T-cell (primary cell): ENCODE measurements at regions not wholly inside any gene's neighbourhood (a gene's known extent, or its start where the extent isn't known, plus 50 kb on each side); places are given as distances from the start of the nearest gene placed in this dataset.

Experiments used
- ATAC-seq, 4 experiments: fragments of 200-7000 bp in 3 of 4; fragments of 150-1000 bp in 1 of 4; cut with Tn5 transposase; replicated peaks in 1 of 4; 1 replicate in 3 of 4; 2 replicates in 1 of 4; pipeline ENCODE4 v1.10.0; 2021; ENCODE audit warnings: moderate library complexity in 3 of 4, mild to moderate bottlenecking in 2 of 4, moderate number of reproducible peaks in 1 of 4
- CTCF ChIA-PET, 2 donors: fragments of 300-600 bp; sonication (Branson Sonifier 250); formaldehyde crosslinking; loops; one replicate each; lab custom pipeline; 2022; ENCODE audit warnings: antibody characterized with exemption in 2 of 2; lab: Charles Lee
- POLR2A ChIA-PET, 2 donors: fragments of 300-600 bp; sonication (Branson Sonifier 250); formaldehyde crosslinking; loops; one replicate each; lab custom pipeline; 2022; ENCODE audit warnings: antibody characterized with exemption in 2 of 2; lab: Charles Lee
- DNase-seq, 35 experiments: peaks; one replicate each; pipeline versions ENCODE4 v3.0.0 to v3.0.0-alpha.2; 2013 to 2023
- H3K27ac ChIP-seq: one replicate; pipeline ENCODE4 v1.5.1; 2013; ENCODE audit warnings: low read length
- H3K27me3 ChIP-seq, 2 experiments: replicated peaks in 1 of 2; 1 replicate in 1 of 2; 2 replicates in 1 of 2; pipeline versions ENCODE4 v1.6.1 to v1.7.0; 2013; ENCODE audit warnings: low read length in 1 of 2, mixed read lengths in 1 of 2; ENCODE audit not compliant: control insufficient read depth in 2 of 2, insufficient read depth in 2 of 2; ENCODE audit errors: extremely low read depth in 1 of 2
- H3K36me3 ChIP-seq, 2 donors: 1 replicate in 1 of 2; 2 replicates in 1 of 2; pipeline versions ENCODE4 v1.6.1 to v1.7.0; 2013; ENCODE audit warnings: low read length in 1 of 2; ENCODE audit not compliant: control insufficient read depth in 2 of 2, insufficient read depth in 1 of 2; ENCODE audit errors: extremely low read depth in 1 of 2
- H3K4me1 ChIP-seq, 2 experiments: 1 replicate in 1 of 2; 2 replicates in 1 of 2; pipeline versions ENCODE4 v1.6.1 to v1.7.0; 2013; ENCODE audit warnings: low read length in 2 of 2, mixed read lengths in 1 of 2; ENCODE audit not compliant: insufficient read depth in 2 of 2, control insufficient read depth in 1 of 2; ENCODE audit errors: extremely low read depth in 1 of 2
- H3K4me3 ChIP-seq, 2 donors: 1 replicate in 1 of 2; 2 replicates in 1 of 2; pipeline versions ENCODE4 v1.5.1 to v1.7.0; 2013; ENCODE audit warnings: mild to moderate bottlenecking in 2 of 2, low read length in 1 of 2, moderate library complexity in 1 of 2; ENCODE audit not compliant: control insufficient read depth in 1 of 2; ENCODE audit errors: extremely low read depth in 1 of 2
- H3K9me3 ChIP-seq: 2 replicates; pipeline ENCODE4 v1.7.0; 2013
- H3K27ac Mint-ChIP-seq, 2 donors: one replicate each; pipeline ENCODE4 v1.8.0; 2020 to 2021; ENCODE audit warnings: mild to moderate bottlenecking in 2 of 2, mixed read lengths in 2 of 2
- H3K27me3 Mint-ChIP-seq, 2 donors: one replicate each; pipeline ENCODE4 v1.8.0; 2021 to 2022; ENCODE audit warnings: mixed read lengths in 2 of 2
- H3K36me3 Mint-ChIP-seq: one replicate; pipeline ENCODE4 v1.8.0; 2021; ENCODE audit warnings: mixed read lengths
- H3K4me1 Mint-ChIP-seq, 3 donors: one replicate each; pipeline ENCODE4 v1.8.0; 2020 to 2022; ENCODE audit warnings: mixed read lengths in 3 of 3, mild to moderate bottlenecking in 1 of 3
- H3K4me3 Mint-ChIP-seq, 3 donors: one replicate each; pipeline ENCODE4 v1.8.0; 2020 to 2022; ENCODE audit warnings: mild to moderate bottlenecking in 3 of 3, mixed read lengths in 3 of 3, moderate library complexity in 3 of 3
- H3K9me3 Mint-ChIP-seq, 3 donors: one replicate each; pipeline ENCODE4 v1.8.0; 2020 to 2022; ENCODE audit warnings: mixed read lengths in 3 of 3
- WGBS: methylation state at CpG from one replicate; pipeline ENCODE4 v1.1.5; 2013; ENCODE audit warnings: missing lambda C conversion rate; ENCODE audit not compliant: insufficient coverage; 5-methylcytosine and 5-hydroxymethylcytosine counted together

DNA sequence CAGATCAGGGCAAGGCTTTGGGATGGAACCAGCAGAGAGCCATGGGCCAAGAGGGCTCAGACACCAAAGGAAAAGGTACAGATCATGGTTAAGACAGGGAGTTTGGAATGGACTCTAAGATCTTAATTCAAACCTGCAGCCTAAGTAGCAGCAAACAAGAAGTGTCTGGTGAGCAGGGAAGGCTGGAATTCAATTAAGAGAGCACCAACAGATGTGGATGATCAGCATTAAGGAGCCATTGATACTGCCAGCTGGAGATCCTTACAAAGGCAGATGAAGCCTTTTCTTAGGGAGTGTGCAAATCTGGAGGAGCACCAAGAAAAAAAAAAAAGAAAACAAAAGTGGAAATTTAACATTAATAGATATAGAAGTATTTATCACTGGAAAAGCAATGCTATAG, 516.8 kb downstream of the RASEF start:
- no peak overlapping the region for H3K27ac Mint-ChIP-seq
- ChIA-PET POLR2A (no interaction called here), CTCF (no interaction called here)
- Histone ChIP-seq H3K9me3 (no peaks in the 10 kb centered on the region), H3K4me1 (no peaks in the 10 kb centered on the region), H3K4me3 (no peak overlapping the region), H3K27me3 (no peaks in the 10 kb centered on the region), H3K36me3 (no peaks in the 10 kb centered on the region), H3K27ac (no peak overlapping the region)
- H3K4me1 Mint-ChIP-seq, result no peaks in the 10 kb centered on the region
- no peaks in the 10 kb centered on the region for H3K36me3 Mint-ChIP-seq
- ATAC-seq (no peak), DNase-seq (no peak)
- H3K4me3 Mint-ChIP-seq, result no peak overlapping the region
- H3K9me3 Mint-ChIP-seq, result peaks cover 0 to 4% (median 4%) of the 10 kb centered on the region in 3 donors
- no peaks in the 10 kb centered on the region for H3K27me3 Mint-ChIP-seq

GRCh38 chr9:82547995-82548394, 514.9 kb downstream of the RASEF start:
- Histone ChIP-seq H3K27me3 (no peaks in the 10 kb centered on the region), H3K27ac (no peak overlapping the region), H3K4me3 (no peak overlapping the region), H3K4me1 (no peaks in the 10 kb centered on the region), H3K36me3 (no peaks in the 10 kb centered on the region), H3K9me3 (no peaks in the 10 kb centered on the region)
- Mint-ChIP-seq H3K27me3 (no peaks in the 10 kb centered on the region), H3K36me3 (no peaks in the 10 kb centered on the region), H3K27ac (no peak overlapping the region), H3K9me3 (peaks cover 0 to 4% (median 4%) of the 10 kb centered on the region in 3 donors), H3K4me1 (no peaks in the 10 kb centered on the region), H3K4me3 (no peak overlapping the region)
- no peak for DNase-seq
- ATAC-seq, result no peak
- ChIA-PET POLR2A (no interaction called here), CTCF (no interaction called here)
- WGBS, result 100% methylated on average over 1 of the region's 1 CpG

DNA sequence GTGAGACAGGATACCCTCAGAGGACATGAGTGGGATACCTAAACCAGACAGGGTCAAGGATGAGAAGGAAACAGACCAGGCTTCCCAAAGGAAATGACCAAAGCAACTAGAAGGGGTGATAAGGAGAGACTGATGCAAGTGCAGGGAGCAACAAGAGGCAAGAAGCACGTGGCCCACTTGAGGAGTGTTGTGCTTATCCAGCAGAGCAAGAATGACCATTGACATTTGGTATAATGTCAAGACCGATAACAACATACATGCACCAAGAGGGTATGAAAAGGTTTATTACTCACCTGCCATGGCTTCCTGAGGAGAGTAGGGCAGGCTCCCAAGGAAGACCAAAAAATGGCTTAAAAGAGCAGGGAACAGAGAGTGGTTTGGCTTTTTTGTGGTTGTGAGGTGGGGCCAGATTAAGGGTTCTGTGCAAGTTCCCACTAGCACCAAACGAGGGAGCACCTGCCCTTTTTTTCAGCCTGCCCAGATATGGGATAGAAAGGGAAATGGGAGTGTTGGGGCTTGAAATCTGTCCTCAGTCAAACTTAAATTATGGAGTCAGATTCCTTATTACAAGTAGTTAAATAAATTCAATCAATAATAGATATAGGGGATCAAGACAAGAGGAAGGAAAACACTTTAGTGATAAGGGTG, 513.6 kb downstream of the RASEF start:
- ChIA-PET CTCF (no interaction called here), POLR2A (no interaction called here)
- H3K27ac Mint-ChIP-seq, result no peak overlapping the region
- no peaks in the 10 kb centered on the region for H3K36me3 ChIP-seq
- no peaks in the 10 kb centered on the region for H3K27me3 ChIP-seq
- no peaks in the 10 kb centered on the region for H3K9me3 ChIP-seq
- no peaks in the 10 kb centered on the region for H3K4me1 ChIP-seq
- H3K4me3 ChIP-seq, result no peak overlapping the region
- H3K4me1 Mint-ChIP-seq, result no peaks in the 10 kb centered on the region
- no peak for ATAC-seq
- H3K9me3 Mint-ChIP-seq, result peaks cover 0 to 4% (median 1%) of the 10 kb centered on the region in 3 donors
- H3K4me3 Mint-ChIP-seq, result no peak overlapping the region
- no peak overlapping the region for H3K27ac ChIP-seq
- WGBS, result no CpG with 5 or more reads among the region's 3 CpGs
- DNase-seq, result no peak
- H3K27me3 Mint-ChIP-seq, result no peaks in the 10 kb centered on the region
- H3K36me3 Mint-ChIP-seq, result no peaks in the 10 kb centered on the region

GRCh38 chr9:82552784-82553183, 510.2 kb downstream of the RASEF start:
- no peaks in the 10 kb centered on the region for H3K27me3 Mint-ChIP-seq
- H3K27me3 ChIP-seq, result no peaks in the 10 kb centered on the region
- CTCF ChIA-PET, result no interaction called here
- H3K4me1 Mint-ChIP-seq, result no peaks in the 10 kb centered on the region
- no peak overlapping the region for H3K27ac ChIP-seq
- no peak overlapping the region for H3K4me3 Mint-ChIP-seq
- H3K9me3 Mint-ChIP-seq, result peaks cover 0 to 4% (median 2%) of the 10 kb centered on the region in 3 donors
- DNase-seq, result no peak
- WGBS, result 20% methylated on average over 1 of the region's 2 CpGs
- no peak overlapping the region for H3K27ac Mint-ChIP-seq
- H3K9me3 ChIP-seq, result no peaks in the 10 kb centered on the region
- no peaks in the 10 kb centered on the region for H3K36me3 Mint-ChIP-seq
- ATAC-seq, result no peak
- H3K4me3 ChIP-seq, result no peak overlapping the region
- no peaks in the 10 kb centered on the region for H3K4me1 ChIP-seq
- H3K36me3 ChIP-seq, result no peaks in the 10 kb centered on the region
- POLR2A ChIA-PET, result no interaction called here

- no peak overlapping the region for H3K4me3 Mint-ChIP-seq
- no peak for ATAC-seq
- Histone ChIP-seq H3K36me3 (no peaks in the 10 kb centered on the region), H3K4me3 (no peak overlapping the region), H3K4me1 (no peaks in the 10 kb centered on the region), H3K9me3 (no peaks in the 10 kb centered on the region), H3K27ac (no peak overlapping the region), H3K27me3 (no peaks in the 10 kb centered on the region)
- no peak overlapping the region for H3K27ac Mint-ChIP-seq
- H3K27me3 Mint-ChIP-seq, result no peaks in the 10 kb centered on the region
- H3K9me3 Mint-ChIP-seq, result peaks cover 0 to 4% (median 2%) of the 10 kb centered on the region in 3 donors
- CTCF ChIA-PET, result no interaction called here
- no peaks in the 10 kb centered on the region for H3K4me1 Mint-ChIP-seq
- no peak for DNase-seq
- no peaks in the 10 kb centered on the region for H3K36me3 Mint-ChIP-seq
- 65% methylated on average over 5 of the region's 8 CpGs for WGBS
- POLR2A ChIA-PET, result no interaction called here
Measured at GRCh38 chr9:82553654-82554366, 509.1 kb downstream of the RASEF start.

DNA sequence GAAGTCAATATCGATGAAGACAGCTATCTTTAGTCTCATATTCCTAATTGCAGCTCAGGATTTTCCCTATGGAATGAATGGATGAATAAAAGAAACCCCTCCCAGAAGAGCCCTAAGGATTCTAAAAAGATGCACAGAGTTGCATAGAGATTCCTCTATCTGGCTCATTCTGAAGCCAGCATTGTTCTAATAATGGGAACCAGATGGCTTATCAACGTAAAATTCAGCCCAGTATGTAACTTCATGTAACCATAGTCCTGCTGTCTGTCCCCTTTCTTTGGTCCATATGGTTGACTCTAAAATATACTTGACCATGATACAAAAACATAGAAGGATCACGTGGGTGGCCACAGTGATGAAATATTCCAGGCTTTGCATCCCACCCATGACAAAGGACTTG, 508.6 kb downstream of the RASEF start:
- Mint-ChIP-seq H3K36me3 (no peaks in the 10 kb centered on the region), H3K27ac (no peak overlapping the region), H3K27me3 (no peaks in the 10 kb centered on the region), H3K4me1 (no peaks in the 10 kb centered on the region), H3K4me3 (no peak overlapping the region), H3K9me3 (peaks cover under 1 to 4% (median 2%) of the 10 kb centered on the region in 3 donors)
- no peak overlapping the region for H3K27ac ChIP-seq
- 75% methylated on average over 1 of the region's 3 CpGs for WGBS
- no peaks in the 10 kb centered on the region for H3K4me1 ChIP-seq
- ChIA-PET POLR2A (no interaction called here), CTCF (no interaction called here)
- DNase-seq (no peak), ATAC-seq (no peak)
- no peaks in the 10 kb centered on the region for H3K9me3 ChIP-seq
- no peak overlapping the region for H3K4me3 ChIP-seq
- H3K27me3 ChIP-seq, result no peaks in the 10 kb centered on the region
- no peaks in the 10 kb centered on the region for H3K36me3 ChIP-seq
